C4-2B (cell line): ENCODE measurements at regions not wholly inside any gene's neighbourhood (a gene's known extent, or its start where the extent isn't known, plus 50 kb on each side); places are given as distances from the start of the nearest gene placed in this dataset.

Experiments used
- ZFX ChIP-seq: fragments of 450-650 bp; IDR thresholded peaks from 2 replicates; pipeline ENCODE4 v1.6.1; 2017
- TF ChIP-seq, protein P1 (sequence below): fragments of 450-650 bp; conservative IDR thresholded peaks from 2 replicates; pipeline ENCODE4 v1.5.1; 2017; ENCODE audit warnings: mild to moderate bottlenecking

DNA sequence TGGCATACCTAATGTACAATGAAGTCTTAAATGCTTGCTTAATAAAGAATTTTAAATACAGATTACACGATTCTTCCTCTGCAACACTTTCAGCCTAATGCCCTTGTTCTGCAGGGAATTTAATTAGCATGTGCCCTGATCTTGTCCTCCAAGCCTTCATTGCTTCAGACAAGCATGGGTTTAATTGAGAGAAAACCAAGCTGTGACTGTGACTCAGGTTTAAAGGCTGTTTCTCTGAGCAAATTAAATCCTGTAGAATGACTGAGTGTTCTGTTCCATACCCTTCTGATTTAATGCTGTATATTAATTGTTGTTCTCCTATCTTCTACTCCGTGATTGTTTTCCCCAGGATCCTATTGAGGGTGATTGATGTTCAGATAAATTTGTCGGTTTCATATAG lies 269.0 kb upstream of the PRMT6 start:
- TF ChIP-seq, protein P1, sequence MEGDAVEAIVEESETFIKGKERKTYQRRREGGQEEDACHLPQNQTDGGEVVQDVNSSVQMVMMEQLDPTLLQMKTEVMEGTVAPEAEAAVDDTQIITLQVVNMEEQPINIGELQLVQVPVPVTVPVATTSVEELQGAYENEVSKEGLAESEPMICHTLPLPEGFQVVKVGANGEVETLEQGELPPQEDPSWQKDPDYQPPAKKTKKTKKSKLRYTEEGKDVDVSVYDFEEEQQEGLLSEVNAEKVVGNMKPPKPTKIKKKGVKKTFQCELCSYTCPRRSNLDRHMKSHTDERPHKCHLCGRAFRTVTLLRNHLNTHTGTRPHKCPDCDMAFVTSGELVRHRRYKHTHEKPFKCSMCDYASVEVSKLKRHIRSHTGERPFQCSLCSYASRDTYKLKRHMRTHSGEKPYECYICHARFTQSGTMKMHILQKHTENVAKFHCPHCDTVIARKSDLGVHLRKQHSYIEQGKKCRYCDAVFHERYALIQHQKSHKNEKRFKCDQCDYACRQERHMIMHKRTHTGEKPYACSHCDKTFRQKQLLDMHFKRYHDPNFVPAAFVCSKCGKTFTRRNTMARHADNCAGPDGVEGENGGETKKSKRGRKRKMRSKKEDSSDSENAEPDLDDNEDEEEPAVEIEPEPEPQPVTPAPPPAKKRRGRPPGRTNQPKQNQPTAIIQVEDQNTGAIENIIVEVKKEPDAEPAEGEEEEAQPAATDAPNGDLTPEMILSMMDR, result no peak
- TF ChIP-seq ZFX, result no peak
